ENCODE measurements at regions not wholly inside any gene's neighbourhood (a gene's known extent, or its start where the extent isn't known, plus 50 kb on each side); places are given as distances from the start of the nearest gene placed in this dataset.

- no peak for TF ChIP-seq CTCF (conservative IDR thresholded peaks at IDR 0.05)
- no peak overlapping the region for H3K27ac ChIP-seq
Measured at GRCh38 chr6:22442826-22443225, 126.5 kb upstream of the HDGFL1 start.

GRCh38 chr6:22444330-22444729, 125.0 kb upstream of the HDGFL1 start:
- no peak overlapping the region; the same call in 1 of the 2 replicates for H3K27ac ChIP-seq
- no peak for TF ChIP-seq CTCF (conservative IDR thresholded peaks at IDR 0.05)

- TF ChIP-seq CTCF (conservative IDR thresholded peaks at IDR 0.05), result no peak
- no peak overlapping the region for H3K27ac ChIP-seq
Measured at GRCh38 chr6:22445946-22446345, 123.4 kb upstream of the HDGFL1 start.

GRCh38 chr6:22447249-22448196, 121.8 kb upstream of the HDGFL1 start:
- TF ChIP-seq CTCF (conservative IDR thresholded peaks at IDR 0.05), result no peak
- H3K27ac ChIP-seq, result no peak overlapping the region

- H3K27ac ChIP-seq, result no peak overlapping the region
- TF ChIP-seq CTCF (conservative IDR thresholded peaks at IDR 0.05), result no peak
Measured at GRCh38 chr6:22448291-22448711, 121.1 kb upstream of the HDGFL1 start.

- no peak for TF ChIP-seq CTCF (conservative IDR thresholded peaks at IDR 0.05)
- no peak overlapping the region for H3K27ac ChIP-seq
Measured at GRCh38 chr6:22451962-22452361, 117.4 kb upstream of the HDGFL1 start.

- TF ChIP-seq CTCF (conservative IDR thresholded peaks at IDR 0.05), result no peak
- H3K27ac ChIP-seq, result no peak overlapping the region
Measured at GRCh38 chr6:22455378-22455777, 114.0 kb upstream of the HDGFL1 start.

All from VCaP (cell line).